Endothelial cell of umbilical vein (primary cell): ENCODE measurements at regions not wholly inside any gene's neighbourhood (a gene's known extent, or its start where the extent isn't known, plus 50 kb on each side); places are given as distances from the start of the nearest gene placed in this dataset.

Source experiments
- BruUV-seq: library from RNA; stranded (reverse); fragments of 400-500 nt; replicated peaks from 2 replicates; lab custom pipeline; 2021; lab: Mats Ljungman, UMichigan
- CTCF ChIA-PET: fragments of 300-600, 350-600 bp; sonication (Branson Sonifier 250); formaldehyde crosslinking; loops from one replicate; lab custom pipeline; 2021; ENCODE audit warnings: antibody characterized with exemption, inconsistent platforms; lab: Charles Lee
- POLR2A ChIA-PET: fragments of 300-600, 350-600 bp; sonication (Branson Sonifier 250); formaldehyde crosslinking; loops from one replicate; lab custom pipeline; 2021; ENCODE audit warnings: antibody characterized with exemption, inconsistent platforms; lab: Charles Lee
- DNase-seq: peaks from one replicate; pipeline ENCODE4 v3.0.0-alpha.2; 2011; ENCODE audit warnings: low read depth, low spot score
- FAIRE-seq: peaks from 2 replicates; lab custom pipeline; 2011; peaks lifted over from hg19 to GRCh38; lab: Jason Lieb, UNC
- H2AFZ ChIP-seq: 2 replicates; pipeline ENCODE4 v1.6.0; 2012; ENCODE audit warnings: low read depth, low read length, control low read depth, inconsistent platforms
- H3K27ac ChIP-seq: 2 replicates; pipeline ENCODE4 v1.5.1; 2011; ENCODE audit warnings: low read depth, mild to moderate bottlenecking, control low read depth, low read length, moderate library complexity; ENCODE audit not compliant: insufficient read depth
- H3K27me3 ChIP-seq, 2 experiments: 2 replicates each; pipeline versions ENCODE4 v1.6.0 to v1.6.1; 2011; ENCODE audit warnings: low read length in 2 of 2, mixed read lengths in 1 of 2; ENCODE audit not compliant: control insufficient read depth in 2 of 2, insufficient read depth in 2 of 2
- H3K36me3 ChIP-seq, 2 experiments: 2 replicates in 1 of 2; 3 replicates in 1 of 2; pipeline ENCODE4 v1.5.1; 2011; ENCODE audit warnings: low read length in 2 of 2, mild to moderate bottlenecking in 1 of 2, moderate library complexity in 1 of 2; ENCODE audit not compliant: control insufficient read depth in 2 of 2, insufficient read depth in 2 of 2; ENCODE audit errors: extremely low read depth in 1 of 2
- H3K4me1 ChIP-seq: 3 replicates; pipeline ENCODE4 v1.5.1; 2011; ENCODE audit warnings: mild to moderate bottlenecking, low read length; ENCODE audit not compliant: control insufficient read depth, insufficient read depth; ENCODE audit errors: extremely low read depth
- H3K4me2 ChIP-seq: 2 replicates; pipeline ENCODE4 v1.6.1; 2011; ENCODE audit warnings: low read length, control low read depth, mixed read lengths; ENCODE audit not compliant: insufficient read depth
- H3K4me3 ChIP-seq, 3 experiments: fragments of 200-600 bp in 1 of 3; sonication (generic), shearing (Covaris generic) in 1 of 3; replicated peaks in 1 of 3; 2 replicates each; pipeline ENCODE4 v1.5.1; 2011 to 2016; ENCODE audit warnings: control low read depth in 3 of 3, low read length in 3 of 3, mild to moderate bottlenecking in 2 of 3, inconsistent platforms in 1 of 3, low read depth in 1 of 3, moderate library complexity in 1 of 3; ENCODE audit not compliant: insufficient read depth in 1 of 3
- H3K79me2 ChIP-seq: 2 replicates; pipeline ENCODE4 v1.6.0; 2012; ENCODE audit warnings: low read length, inconsistent platforms; ENCODE audit not compliant: control insufficient read depth, insufficient read depth
- H3K9ac ChIP-seq: replicated peaks from 2 replicates; pipeline ENCODE3; 2011; ENCODE audit warnings: low read length, control low read depth; ENCODE audit not compliant: insufficient read depth; ENCODE audit errors: extremely low read depth
- H3K9me1 ChIP-seq: replicated peaks from 3 replicates; pipeline ENCODE4 v1.6.0; 2011; ENCODE audit warnings: mild to moderate bottlenecking, low read length; ENCODE audit not compliant: control insufficient read depth, insufficient read depth; ENCODE audit errors: extremely low read depth
- H3K9me3 ChIP-seq: replicated peaks from 2 replicates; pipeline ENCODE4 v1.5.1; 2012; ENCODE audit warnings: low read length, inconsistent platforms; ENCODE audit not compliant: control insufficient read depth, insufficient read depth
- H4K20me1 ChIP-seq: replicated peaks from 2 replicates; pipeline ENCODE3; 2011; ENCODE audit warnings: mild to moderate bottlenecking, low read length; ENCODE audit not compliant: control insufficient read depth, insufficient read depth; ENCODE audit errors: extremely low read depth
- CTCF ChIP-seq, 2 donors: IDR thresholded peaks; 1 replicate in 1 of 2; 2 replicates in 1 of 2; pipeline ENCODE4 v1.5.1; 2011; ENCODE audit warnings: low read length in 2 of 2, mild to moderate bottlenecking in 2 of 2, moderate library complexity in 2 of 2, control low read depth in 1 of 2, inconsistent platforms in 1 of 2, low read depth in 1 of 2; ENCODE audit not compliant: insufficient read depth in 1 of 2; ENCODE audit errors: extremely low read depth in 1 of 2
- EZH2 ChIP-seq: IDR thresholded peaks from 2 replicates; pipeline ENCODE4 v1.6.1; 2012; ENCODE audit warnings: borderline replicate concordance, low read depth, mild to moderate bottlenecking, moderate library complexity, low read length, inconsistent platforms; ENCODE audit not compliant: severe bottlenecking
- FOS ChIP-seq: IDR thresholded peaks from 2 replicates; pipeline ENCODE4 v1.6.1; 2011; ENCODE audit warnings: mild to moderate bottlenecking, low read length, moderate library complexity, borderline replicate concordance; ENCODE audit not compliant: insufficient read depth
- GATA2 ChIP-seq: IDR thresholded peaks from 2 replicates; pipeline ENCODE4 v1.7.0; 2011; ENCODE audit warnings: low read depth, mild to moderate bottlenecking, moderate library complexity, mixed read lengths, low read length; ENCODE audit not compliant: insufficient read length, insufficient read depth
- JUN ChIP-seq: IDR thresholded peaks from 2 replicates; pipeline ENCODE4 v1.6.1; 2011; ENCODE audit warnings: borderline replicate concordance, low read depth; ENCODE audit not compliant: insufficient read length, insufficient read depth
- MAX ChIP-seq: IDR thresholded peaks from 2 replicates; pipeline ENCODE4 v1.6.1; 2011; ENCODE audit not compliant: insufficient read depth, insufficient read length
- MYC ChIP-seq: IDR thresholded peaks from one replicate; pipeline ENCODE4 v1.6.1; 2011; ENCODE audit warnings: mild to moderate bottlenecking, low read depth, low read length
- POLR2A ChIP-seq: IDR thresholded peaks from 2 replicates; pipeline ENCODE4 v1.6.1; 2012; ENCODE audit warnings: low read depth, mild to moderate bottlenecking, control low read depth, low read length
- POLR2AphosphoS5 ChIP-seq: IDR thresholded peaks from 2 replicates; pipeline ENCODE4 v1.6.1; 2012; ENCODE audit warnings: low read depth, mild to moderate bottlenecking, control low read depth, low read length, moderate library complexity; ENCODE audit not compliant: insufficient read depth
- dilution Hi-C: fragments of 300-500 bp; cut with MboI; formaldehyde crosslinking; loops from one replicate; pipeline ENCODE4 v1.15.0; 2019; ENCODE audit warnings: low sequenced_read_pairs; ENCODE audit not compliant: extremely low pct_ligation_motif_present
- intact Hi-C: fragments of 100-400 bp; cut with micrococcal nuclease; formaldehyde crosslinking; loops from one replicate; pipeline ENCODE4 v1.10.0; 2022

GRCh38 chr1:219432191-219432606, 180.7 kb downstream of the ZC3H11B start:
- H4K20me1 ChIP-seq: no peaks in the 10 kb centered on the region
- CTCF ChIA-PET: interaction anchor here (1.4 kb wide), 1 partner anchor 15 kb away, joined by 3 read pairs; no protein-coding TSS in a partner anchor
- no peaks in the 10 kb centered on the region for H3K79me2 ChIP-seq
- dilution Hi-C loops (no loop called here), intact Hi-C loops (no loop called here)
- H3K27ac ChIP-seq: no peak overlapping the region
- H3K4me2 ChIP-seq: no peak overlapping the region
- H3K36me3 ChIP-seq: no peaks in the 10 kb centered on the region
- BruUV-seq: no TSS peak
- FAIRE-seq (peak; percentile 76), DNase-seq (no peak)
- no peaks in the 10 kb centered on the region for H3K27me3 ChIP-seq
- no peak overlapping the region for H3K4me3 ChIP-seq
- H2AFZ ChIP-seq: no peak overlapping the region
- POLR2A ChIA-PET: no interaction called here
- H3K9me1 ChIP-seq: no peaks in the 10 kb centered on the region
- TF ChIP-seq MYC (no peak), JUN (no peak), EZH2 (no peak)
- H3K4me1 ChIP-seq: peaks cover 7% of the 10 kb centered on the region
- no peaks in the 10 kb centered on the region for H3K9me3 ChIP-seq
- no peak overlapping the region for H3K9ac ChIP-seq

GRCh38 chr1:219430419-219430818, 182.5 kb downstream of the ZC3H11B start:
- CTCF ChIA-PET: no interaction called here
- dilution Hi-C loops: no loop called here

More at GRCh38 chr1:219430419-219430818, 182.5 kb downstream of the ZC3H11B start:
- BruUV-seq: no TSS peak
- H2AFZ ChIP-seq: no peak overlapping the region
- no peak overlapping the region for H3K4me3 ChIP-seq
- H3K36me3 ChIP-seq: no peaks in the 10 kb centered on the region
- H3K9me3 ChIP-seq: no peaks in the 10 kb centered on the region
- H3K9me1 ChIP-seq: no peaks in the 10 kb centered on the region
- FAIRE-seq (no peak), DNase-seq (no peak)
- no peaks in the 10 kb centered on the region for H4K20me1 ChIP-seq
- no peaks in the 10 kb centered on the region for H3K27me3 ChIP-seq
- no peak overlapping the region for H3K9ac ChIP-seq
- no peaks in the 10 kb centered on the region for H3K79me2 ChIP-seq
- POLR2A ChIA-PET: interaction anchor here (0.7 kb wide), 1 partner anchor 543 kb away, joined by 8 read pairs; no protein-coding TSS in a partner anchor
- intact Hi-C loops: no loop called here
- H3K4me2 ChIP-seq: no peak overlapping the region
- TF ChIP-seq GATA2 (no peak), EZH2 (no peak), FOS (no peak), MYC (no peak), POLR2AphosphoS5 (no peak), JUN (no peak), POLR2A (no peak), CTCF (IDR thresholded peaks at IDR 0.05; ENCODE audit: extremely low read depth in 1 of 2, insufficient read depth in 1 of 2, low read depth in 1 of 2, low read length in 2 of 2) (no peak), MAX (no peak)
- H3K4me1 ChIP-seq: peaks cover 7% of the 10 kb centered on the region
- no peak overlapping the region for H3K27ac ChIP-seq
